ENCODE measurements at regions not wholly inside any gene's neighbourhood (a gene's known extent, or its start where the extent isn't known, plus 50 kb on each side); places are given as distances from the start of the nearest gene placed in this dataset.

GRCh38 chr21:35172231-35172630 lies 123.1 kb upstream of the RUNX1 start:
- H3K79me2 ChIP-seq (ENCODE audit: insufficient read depth, low read length) = no peaks in the 10 kb centered on the region
- H3K4me3 ChIP-seq (ENCODE audit: low read length, poor library complexity, severe bottlenecking) = peak overlapping the region; percentile 28
- no peaks in the 10 kb centered on the region for H4K20me1 ChIP-seq (ENCODE audit: insufficient read depth, low read length, poor library complexity, severe bottlenecking)
- peak overlapping the region; percentile 9 for H3K9ac ChIP-seq (ENCODE audit: low read depth, low read length, poor library complexity, severe bottlenecking)
- H3K9me2 ChIP-seq (replicated peaks; ENCODE audit: low read depth, low read length) = no peaks in the 10 kb centered on the region
- H3K27me3 ChIP-seq (ENCODE audit: insufficient read depth, low read length, poor library complexity, severe bottlenecking) = no peaks in the 10 kb centered on the region
- TF ChIP-seq EZH2phosphoT487 (IDR thresholded peaks at IDR 0.05; ENCODE audit: borderline replicate concordance) = no peak
- no peak for TF ChIP-seq CTCF (conservative IDR thresholded peaks at IDR 0.05; ENCODE audit: low read length)
- no peaks in the 10 kb centered on the region for H3K36me3 ChIP-seq (ENCODE audit: insufficient read depth, low read length)
- H3K4me1 ChIP-seq (ENCODE audit: insufficient read depth, low read length, poor library complexity, severe bottlenecking) = peaks cover 30% of the 10 kb centered on the region
- H2AFZ ChIP-seq (ENCODE audit: low read length) = no peak overlapping the region
- no peaks in the 10 kb centered on the region for H3F3A ChIP-seq (ENCODE audit: low read depth)
- H3K9me3 ChIP-seq (ENCODE audit: insufficient read depth, low read depth, low read length) = peaks cover 7% of the 10 kb centered on the region; the same call in 1 of the 2 replicates
- H3K4me2 ChIP-seq (ENCODE audit: low read depth, low read length, poor library complexity, severe bottlenecking) = peak overlapping the region; percentile 58

GRCh38 chr21:35171385-35171784 lies 122.3 kb upstream of the RUNX1 start:
- Histone ChIP-seq H3K27me3 (ENCODE audit: insufficient read depth, low read length, poor library complexity, severe bottlenecking) (no peaks in the 10 kb centered on the region), H3K9me3 (ENCODE audit: insufficient read depth, low read depth, low read length) (peaks cover 7% of the 10 kb centered on the region; the same call in 1 of the 2 replicates), H3K4me2 (ENCODE audit: low read depth, low read length, poor library complexity, severe bottlenecking) (peak overlapping the region; percentile 58), H4K20me1 (ENCODE audit: insufficient read depth, low read length, poor library complexity, severe bottlenecking) (no peaks in the 10 kb centered on the region), H3F3A (ENCODE audit: low read depth) (no peaks in the 10 kb centered on the region), H3K4me3 (ENCODE audit: low read length, poor library complexity, severe bottlenecking) (no peak overlapping the region), H3K9ac (ENCODE audit: low read depth, low read length, poor library complexity, severe bottlenecking) (no peak overlapping the region), H3K79me2 (ENCODE audit: insufficient read depth, low read length) (no peaks in the 10 kb centered on the region), H3K4me1 (ENCODE audit: insufficient read depth, low read length, poor library complexity, severe bottlenecking) (peaks cover 30% of the 10 kb centered on the region), H2AFZ (ENCODE audit: low read length) (no peak overlapping the region), H3K9me2 (replicated peaks; ENCODE audit: low read depth, low read length) (no peaks in the 10 kb centered on the region), H3K36me3 (ENCODE audit: insufficient read depth, low read length) (no peaks in the 10 kb centered on the region)
- TF ChIP-seq EZH2phosphoT487 (IDR thresholded peaks at IDR 0.05; ENCODE audit: borderline replicate concordance) = no peak
- TF ChIP-seq CTCF (conservative IDR thresholded peaks at IDR 0.05; ENCODE audit: low read length) = no peak

- TF ChIP-seq CTCF (conservative IDR thresholded peaks at IDR 0.05; ENCODE audit: low read length) = no peak
- TF ChIP-seq EZH2phosphoT487 (IDR thresholded peaks at IDR 0.05; ENCODE audit: borderline replicate concordance) = no peak
- H3K27me3 ChIP-seq (ENCODE audit: insufficient read depth, low read length, poor library complexity, severe bottlenecking) = no peaks in the 10 kb centered on the region
- H3K4me1 ChIP-seq (ENCODE audit: insufficient read depth, low read length, poor library complexity, severe bottlenecking) = peaks cover 30% of the 10 kb centered on the region
- no peaks in the 10 kb centered on the region for H3K9me2 ChIP-seq (replicated peaks; ENCODE audit: low read depth, low read length)
- peak overlapping the region; percentile 7 for H3K4me2 ChIP-seq (ENCODE audit: low read depth, low read length, poor library complexity, severe bottlenecking)
- H3K9ac ChIP-seq (ENCODE audit: low read depth, low read length, poor library complexity, severe bottlenecking) = no peak overlapping the region
- H3K9me3 ChIP-seq (ENCODE audit: insufficient read depth, low read depth, low read length) = peaks cover 7% of the 10 kb centered on the region; the same call in 1 of the 2 replicates
- H3K79me2 ChIP-seq (ENCODE audit: insufficient read depth, low read length) = no peaks in the 10 kb centered on the region
- no peaks in the 10 kb centered on the region for H3F3A ChIP-seq (ENCODE audit: low read depth)
- no peak overlapping the region for H2AFZ ChIP-seq (ENCODE audit: low read length)
- H4K20me1 ChIP-seq (ENCODE audit: insufficient read depth, low read length, poor library complexity, severe bottlenecking) = no peaks in the 10 kb centered on the region
- H3K4me3 ChIP-seq (ENCODE audit: low read length, poor library complexity, severe bottlenecking) = no peak overlapping the region
- H3K36me3 ChIP-seq (ENCODE audit: insufficient read depth, low read length) = no peaks in the 10 kb centered on the region
Measured at GRCh38 chr21:35170818-35171217, 121.7 kb upstream of the RUNX1 start.
